ENCODE measurements at regions not wholly inside any gene's neighbourhood (a gene's known extent, or its start where the extent isn't known, plus 50 kb on each side); places are given as distances from the start of the nearest gene placed in this dataset.

- H3K4me1 ChIP-seq: no peaks in the 10 kb centered on the region
- intact Hi-C loops (cut with DNase I): no loop called here
- H3K4me3 ChIP-seq: no peak overlapping the region
- no peak overlapping the region for H3K27ac ChIP-seq
- H3K9me3 ChIP-seq: no peaks in the 10 kb centered on the region
- TF ChIP-seq CTCF (IDR thresholded peaks at IDR 0.05): no peak
- no peaks in the 10 kb centered on the region for H3K27me3 ChIP-seq
- no peak overlapping the region for H3K9ac ChIP-seq (ENCODE audit: low read depth in 2 of 2, low read length in 2 of 2)
- H3K36me3 ChIP-seq: no peaks in the 10 kb centered on the region
- DNase-seq: no peak
These were observed 234.3 kb upstream of the CD96 start for GRCh38 chr3:111307676-111308075.

GRCh38 chr3:111311126-111311525 lies 230.9 kb upstream of the CD96 start:
- no peak overlapping the region for H3K4me3 ChIP-seq
- H3K9me3 ChIP-seq: no peaks in the 10 kb centered on the region
- intact Hi-C loops (cut with DNase I): no loop called here
- no peak overlapping the region for H3K27ac ChIP-seq
- no peaks in the 10 kb centered on the region for H3K27me3 ChIP-seq
- no peaks in the 10 kb centered on the region for H3K4me1 ChIP-seq
- TF ChIP-seq CTCF (IDR thresholded peaks at IDR 0.05): no peak
- no peak overlapping the region for H3K9ac ChIP-seq (ENCODE audit: low read depth in 2 of 2, low read length in 2 of 2)
- H3K36me3 ChIP-seq: no peaks in the 10 kb centered on the region
- no peak for DNase-seq

GRCh38 chr3:111311709-111312235 lies 230.2 kb upstream of the CD96 start:
- DNase-seq: no peak
- intact Hi-C loops (cut with DNase I): no loop called here
- no peaks in the 10 kb centered on the region for H3K9me3 ChIP-seq
- TF ChIP-seq CTCF (IDR thresholded peaks at IDR 0.05): no peak
- no peaks in the 10 kb centered on the region for H3K27me3 ChIP-seq
- H3K4me1 ChIP-seq: no peaks in the 10 kb centered on the region
- no peak overlapping the region for H3K4me3 ChIP-seq
- no peak overlapping the region for H3K27ac ChIP-seq
- no peak overlapping the region for H3K9ac ChIP-seq (ENCODE audit: low read depth in 2 of 2, low read length in 2 of 2)
- H3K36me3 ChIP-seq: no peaks in the 10 kb centered on the region

GRCh38 chr3:111314181-111314873 lies 227.7 kb upstream of the CD96 start:
- H3K4me1 ChIP-seq: no peaks in the 10 kb centered on the region
- DNase-seq: no peak
- no peaks in the 10 kb centered on the region for H3K36me3 ChIP-seq
- no peak for TF ChIP-seq CTCF (IDR thresholded peaks at IDR 0.05)
- intact Hi-C loops (cut with DNase I): no loop called here
- H3K4me3 ChIP-seq: no peak overlapping the region
- no peaks in the 10 kb centered on the region for H3K27me3 ChIP-seq
- no peaks in the 10 kb centered on the region for H3K9me3 ChIP-seq
- H3K9ac ChIP-seq (ENCODE audit: low read depth in 2 of 2, low read length in 2 of 2): no peak overlapping the region
- H3K27ac ChIP-seq: no peak overlapping the region

- Histone ChIP-seq H3K27ac (no peak overlapping the region), H3K9ac (ENCODE audit: low read depth in 2 of 2, low read length in 2 of 2) (no peak overlapping the region), H3K9me3 (no peaks in the 10 kb centered on the region), H3K4me3 (no peak overlapping the region), H3K4me1 (no peaks in the 10 kb centered on the region), H3K27me3 (no peaks in the 10 kb centered on the region), H3K36me3 (no peaks in the 10 kb centered on the region)
- DNase-seq: no peak
- intact Hi-C loops (cut with DNase I): no loop called here
- TF ChIP-seq CTCF (IDR thresholded peaks at IDR 0.05): no peak
These were observed 227.1 kb upstream of the CD96 start for GRCh38 chr3:111314898-111315297.

Data from colonic mucosa (tissue), 4 donors.